ENCODE measurements at regions not wholly inside any gene's neighbourhood (a gene's known extent, or its start where the extent isn't known, plus 50 kb on each side); places are given as distances from the start of the nearest gene placed in this dataset. TPM values are rescaled to one million over a fixed set of nuclear protein-coding genes. Genes with fewer than 3 reads are reported as not detected.

DNA sequence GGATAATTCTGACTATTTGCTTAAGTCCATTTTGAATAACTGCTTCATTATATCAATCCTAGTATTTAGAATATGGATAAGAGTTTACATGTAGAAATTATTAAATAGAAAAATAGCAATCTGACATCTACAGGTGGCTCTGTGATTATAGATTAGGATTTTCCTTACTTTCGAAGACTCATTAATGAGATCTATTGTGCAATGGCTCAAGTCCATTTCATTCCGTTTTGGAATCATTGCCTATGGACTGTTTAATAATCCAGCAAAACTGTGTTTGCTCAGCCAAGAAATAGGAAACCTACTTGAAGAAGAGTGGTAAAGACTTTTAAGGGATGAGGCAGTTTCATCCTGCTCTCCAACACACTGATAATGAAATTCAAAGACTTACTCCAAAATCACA lies 67.8 kb upstream of the SSTR1 start:
- intact Hi-C loops (cut with DNase I; ENCODE audit: low total_unique reads) = no loop called here
- Histone ChIP-seq H3K4me3 (no peak overlapping the region), H3K36me3 (no peaks in the 10 kb centered on the region), H3K4me1 (no peaks in the 10 kb centered on the region), H3K27ac (no peak overlapping the region), H3K27me3 (no peaks in the 10 kb centered on the region), H3K9me3 (no peaks in the 10 kb centered on the region)
- no peak for DNase-seq
- no peak for TF ChIP-seq POLR2A (IDR thresholded peaks at IDR 0.05)
- TF ChIP-seq, protein P1, sequence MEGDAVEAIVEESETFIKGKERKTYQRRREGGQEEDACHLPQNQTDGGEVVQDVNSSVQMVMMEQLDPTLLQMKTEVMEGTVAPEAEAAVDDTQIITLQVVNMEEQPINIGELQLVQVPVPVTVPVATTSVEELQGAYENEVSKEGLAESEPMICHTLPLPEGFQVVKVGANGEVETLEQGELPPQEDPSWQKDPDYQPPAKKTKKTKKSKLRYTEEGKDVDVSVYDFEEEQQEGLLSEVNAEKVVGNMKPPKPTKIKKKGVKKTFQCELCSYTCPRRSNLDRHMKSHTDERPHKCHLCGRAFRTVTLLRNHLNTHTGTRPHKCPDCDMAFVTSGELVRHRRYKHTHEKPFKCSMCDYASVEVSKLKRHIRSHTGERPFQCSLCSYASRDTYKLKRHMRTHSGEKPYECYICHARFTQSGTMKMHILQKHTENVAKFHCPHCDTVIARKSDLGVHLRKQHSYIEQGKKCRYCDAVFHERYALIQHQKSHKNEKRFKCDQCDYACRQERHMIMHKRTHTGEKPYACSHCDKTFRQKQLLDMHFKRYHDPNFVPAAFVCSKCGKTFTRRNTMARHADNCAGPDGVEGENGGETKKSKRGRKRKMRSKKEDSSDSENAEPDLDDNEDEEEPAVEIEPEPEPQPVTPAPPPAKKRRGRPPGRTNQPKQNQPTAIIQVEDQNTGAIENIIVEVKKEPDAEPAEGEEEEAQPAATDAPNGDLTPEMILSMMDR (IDR thresholded peaks at IDR 0.05) = no peak

DNA sequence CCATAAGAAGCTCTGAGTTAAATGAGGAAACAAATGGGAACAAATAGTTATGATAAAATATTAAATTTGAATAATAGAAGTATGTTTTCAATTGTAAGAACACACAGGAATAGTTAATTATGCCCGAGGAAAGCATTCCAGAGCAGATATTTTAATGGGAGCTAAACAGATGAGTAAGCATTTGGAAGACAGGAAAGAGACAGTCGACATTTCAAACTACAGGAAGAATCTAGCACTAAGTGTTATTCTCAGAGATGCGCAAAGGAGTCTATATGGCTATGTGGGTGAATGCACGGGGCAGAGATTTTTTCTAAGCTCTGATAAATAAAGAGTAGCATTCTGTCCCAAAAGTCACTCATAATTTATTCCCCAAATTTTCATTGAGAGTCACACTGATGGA lies 64.5 kb upstream of the SSTR1 start:
- Histone ChIP-seq H3K4me1 (no peaks in the 10 kb centered on the region), H3K36me3 (no peaks in the 10 kb centered on the region), H3K4me3 (no peak overlapping the region), H3K27ac (no peak overlapping the region), H3K9me3 (no peaks in the 10 kb centered on the region), H3K27me3 (no peaks in the 10 kb centered on the region)
- intact Hi-C loops (cut with DNase I; ENCODE audit: low total_unique reads) = no loop called here
- TF ChIP-seq, protein P1 (IDR thresholded peaks at IDR 0.05) = no peak
- TF ChIP-seq POLR2A (IDR thresholded peaks at IDR 0.05) = no peak
- DNase-seq = no peak

DNA sequence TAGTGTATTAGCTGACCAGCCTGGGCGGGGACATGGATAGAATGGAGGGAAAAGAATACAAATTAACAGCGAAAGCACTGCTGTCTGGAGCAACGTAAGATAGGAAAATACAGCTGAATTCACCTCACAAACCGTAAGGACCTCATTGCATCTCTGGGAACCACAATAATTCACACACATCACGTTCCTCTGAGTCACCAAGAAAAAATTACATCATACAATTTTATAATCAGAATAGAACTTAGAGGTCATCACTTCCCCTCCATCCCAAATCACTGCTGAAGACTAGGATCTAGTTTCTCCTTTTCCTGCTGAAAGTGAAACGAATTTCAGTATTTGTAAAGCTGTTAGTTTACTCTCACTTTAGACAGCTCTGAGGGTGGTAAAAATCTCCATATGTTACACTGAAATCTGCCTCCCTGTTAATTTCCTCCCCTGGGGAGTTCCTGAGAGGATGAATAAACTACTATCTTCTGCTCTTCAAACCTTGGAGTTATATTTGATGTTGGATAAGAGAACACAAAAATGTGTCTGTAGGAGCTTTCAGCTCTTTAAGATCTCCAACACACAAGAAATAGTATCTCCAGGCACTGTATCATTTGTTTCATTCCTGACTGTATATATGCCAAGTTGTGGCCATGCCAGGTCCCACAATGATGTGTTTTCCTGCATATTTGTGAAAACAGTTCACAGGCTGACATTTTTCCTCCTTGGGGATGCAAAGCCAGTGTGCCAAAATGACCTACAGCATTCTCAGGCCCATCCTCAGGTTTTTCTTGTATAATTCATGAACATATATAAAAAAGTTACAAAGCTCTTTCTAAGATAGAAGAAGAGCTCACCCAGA lies 63.8 kb upstream of the SSTR1 start:
- intact Hi-C loops (cut with DNase I; ENCODE audit: low total_unique reads) = no loop called here
- Histone ChIP-seq H3K9me3 (no peaks in the 10 kb centered on the region), H3K4me1 (no peaks in the 10 kb centered on the region), H3K4me3 (no peak overlapping the region), H3K27ac (no peak overlapping the region), H3K27me3 (no peaks in the 10 kb centered on the region), H3K36me3 (no peaks in the 10 kb centered on the region)
- DNase-seq = no peak
- no peak for TF ChIP-seq POLR2A (IDR thresholded peaks at IDR 0.05)
- TF ChIP-seq, protein P1 (IDR thresholded peaks at IDR 0.05) = no peak

DNA sequence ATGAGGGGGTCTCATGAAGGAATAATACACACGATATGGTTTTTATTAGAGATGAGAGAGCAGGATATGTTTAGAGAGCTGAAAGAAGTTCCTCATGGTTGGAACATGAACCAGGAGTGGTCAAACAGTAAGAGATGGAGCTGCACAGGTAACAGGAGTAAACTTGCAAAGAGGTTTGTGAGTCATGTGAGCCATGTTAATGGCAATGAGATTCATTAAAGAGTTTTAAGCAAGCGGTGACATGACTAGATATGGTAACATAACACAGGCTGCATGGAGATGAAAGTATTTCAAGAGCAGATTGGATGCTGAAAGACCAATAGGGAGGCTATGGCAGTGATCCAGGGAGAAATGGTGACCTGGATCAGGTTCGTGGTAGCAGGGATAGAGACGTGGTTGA lies 62.6 kb upstream of the SSTR1 start:
- DNase-seq = no peak
- Histone ChIP-seq H3K27ac (no peak overlapping the region), H3K4me1 (no peaks in the 10 kb centered on the region), H3K4me3 (no peak overlapping the region), H3K9me3 (no peaks in the 10 kb centered on the region), H3K36me3 (no peaks in the 10 kb centered on the region), H3K27me3 (no peaks in the 10 kb centered on the region)
- TF ChIP-seq, protein P1 (IDR thresholded peaks at IDR 0.05) = no peak
- no peak for TF ChIP-seq POLR2A (IDR thresholded peaks at IDR 0.05)
- intact Hi-C loops (cut with DNase I; ENCODE audit: low total_unique reads) = no loop called here

DNA sequence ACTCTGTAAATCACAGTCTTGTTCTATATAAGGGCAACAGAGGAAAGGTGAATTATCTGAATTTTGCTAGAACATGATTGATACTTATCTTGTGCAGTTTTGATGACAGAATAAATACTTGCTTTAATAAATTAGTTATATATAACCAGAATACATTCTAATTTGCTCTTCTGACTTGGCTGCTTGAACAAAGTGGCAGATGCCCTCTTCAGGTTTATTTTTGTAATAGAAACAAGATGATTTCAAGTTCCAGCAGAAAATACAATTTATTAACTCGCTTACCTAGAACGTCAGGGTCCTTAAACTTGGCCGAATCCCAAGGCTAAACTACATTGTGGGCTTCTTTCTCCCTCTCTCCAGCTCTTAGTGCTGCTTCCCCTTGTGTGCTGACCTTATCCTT lies 57.6 kb upstream of the SSTR1 start:
- Histone ChIP-seq H3K27me3 (peaks cover 0 to 4% of the 10 kb centered on the region in 2 donors), H3K4me3 (no peak overlapping the region), H3K4me1 (no peaks in the 10 kb centered on the region), H3K27ac (no peak overlapping the region), H3K9me3 (no peaks in the 10 kb centered on the region), H3K36me3 (no peaks in the 10 kb centered on the region)
- no peak for DNase-seq
- no peak for TF ChIP-seq POLR2A (IDR thresholded peaks at IDR 0.05)
- TF ChIP-seq, protein P1 (IDR thresholded peaks at IDR 0.05) = no peak
- intact Hi-C loops (cut with DNase I; ENCODE audit: low total_unique reads) = no loop called here

Small RNAs in the stretch of these regions (small RNA-seq; reads per million reads assigned to genes)
- 0.30 reads per million for gene RF00406
- gene RNU6-1277P = not detected

Measured in uterus (tissue), 3 donors.